ENCODE measurements at regions not wholly inside any gene's neighbourhood (a gene's known extent, or its start where the extent isn't known, plus 50 kb on each side); places are given as distances from the start of the nearest gene placed in this dataset.

- DNase-seq (ENCODE audit: low read depth) = no peak
- TF ChIP-seq CTCF (conservative IDR thresholded peaks at IDR 0.05; ENCODE audit: low read length) = no peak
- no peak overlapping the region for H3K4me3 ChIP-seq (ENCODE audit: low read length)
Measured at GRCh38 chr7:41816111-41816510, 113.2 kb upstream of the INHBA start.

GRCh38 chr7:41814888-41815287 lies 112.0 kb upstream of the INHBA start:
- no peak for TF ChIP-seq CTCF (conservative IDR thresholded peaks at IDR 0.05; ENCODE audit: low read length)
- no peak overlapping the region for H3K4me3 ChIP-seq (ENCODE audit: low read length)
- no peak for DNase-seq (ENCODE audit: low read depth)

GRCh38 chr7:41813286-41813685 lies 110.4 kb upstream of the INHBA start:
- H3K4me3 ChIP-seq (ENCODE audit: low read length) = no peak overlapping the region
- no peak for DNase-seq (ENCODE audit: low read depth)
- no peak for TF ChIP-seq CTCF (conservative IDR thresholded peaks at IDR 0.05; ENCODE audit: low read length)

- no peak overlapping the region for H3K4me3 ChIP-seq (ENCODE audit: low read length)
- TF ChIP-seq CTCF (conservative IDR thresholded peaks at IDR 0.05; ENCODE audit: low read length) = no peak
Measured at GRCh38 chr7:41811941-41812340, 109.1 kb upstream of the INHBA start.

GRCh38 chr7:41809940-41810576 lies 107.2 kb upstream of the INHBA start:
- DNase-seq (ENCODE audit: low read depth) = no peak
- no peak overlapping the region for H3K4me3 ChIP-seq (ENCODE audit: low read length)
- TF ChIP-seq CTCF (conservative IDR thresholded peaks at IDR 0.05; ENCODE audit: low read length) = no peak

More at GRCh38 chr7:41811941-41812340, 109.1 kb upstream of the INHBA start:
- no peak for DNase-seq (ENCODE audit: low read depth)

GRCh38 chr7:41809529-41809939 lies 106.6 kb upstream of the INHBA start:
- peak; percentile 91 for DNase-seq (ENCODE audit: low read depth)
- H3K4me3 ChIP-seq (ENCODE audit: low read length) = no peak overlapping the region
- no peak for TF ChIP-seq CTCF (conservative IDR thresholded peaks at IDR 0.05; ENCODE audit: low read length)

GRCh38 chr7:41809116-41809515 lies 106.2 kb upstream of the INHBA start:
- DNase-seq (ENCODE audit: low read depth) = no peak
- H3K4me3 ChIP-seq (ENCODE audit: low read length) = no peak overlapping the region
- no peak for TF ChIP-seq CTCF (conservative IDR thresholded peaks at IDR 0.05; ENCODE audit: low read length)

Data from AG10803 (cell line).